ENCODE measurements at regions not wholly inside any gene's neighbourhood (a gene's known extent, or its start where the extent isn't known, plus 50 kb on each side); places are given as distances from the start of the nearest gene placed in this dataset.

DNA sequence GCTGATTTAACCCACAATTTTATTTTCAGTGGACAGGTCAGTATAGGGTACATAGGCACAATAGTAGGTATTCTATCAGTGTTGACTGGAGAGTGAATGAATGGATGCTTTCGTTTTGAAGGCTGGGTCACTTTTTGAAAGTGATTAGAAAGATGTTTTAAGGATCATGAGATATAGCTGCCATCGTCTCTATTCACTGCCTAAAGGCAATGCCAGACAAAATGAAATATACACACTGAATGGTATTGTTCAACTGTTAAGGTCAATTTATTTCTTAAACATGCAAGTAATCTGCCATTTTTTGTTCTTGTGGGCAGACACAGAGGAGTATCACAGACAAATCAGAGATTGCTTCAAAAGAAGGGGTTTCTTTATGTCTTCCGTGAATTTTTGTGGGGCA, 395.3 kb downstream of the VGLL3 start:
- ChIA-PET POLR2A (ENCODE audit: unreplicated experiment) (no interaction called here), CTCF (no interaction called here)
- Histone ChIP-seq H3K9ac (ENCODE audit: low read length) (no peak overlapping the region), H3K4me1 (ENCODE audit: insufficient read depth, low read length) (no peaks in the 10 kb centered on the region), H3K79me2 (ENCODE audit: low read length) (no peaks in the 10 kb centered on the region), H3K9me2 (replicated peaks; ENCODE audit: low read length) (no peaks in the 10 kb centered on the region), H4K20me1 (ENCODE audit: low read length) (no peaks in the 10 kb centered on the region), H3K4me3 (ENCODE audit: low read length) (no peak overlapping the region), H2AFZ (ENCODE audit: low read length) (no peak overlapping the region), H3F3A (ENCODE audit: low read length, unreplicated experiment) (no peaks in the 10 kb centered on the region), H3K27ac (ENCODE audit: low read length) (no peak overlapping the region), H3K9me3 (ENCODE audit: low read length) (no peaks in the 10 kb centered on the region), H3K27me3 (ENCODE audit: low read length) (no peaks in the 10 kb centered on the region), H3K36me3 (ENCODE audit: low read depth, low read length) (no peaks in the 10 kb centered on the region), H3K4me2 (ENCODE audit: low read length) (no peak overlapping the region)
- TF ChIP-seq EZH2phosphoT487 (IDR thresholded peaks at IDR 0.05; ENCODE audit: borderline replicate concordance, low read length) (no peak), EZH2 (IDR thresholded peaks at IDR 0.05; ENCODE audit: low read length, unreplicated experiment) (no peak)
- TF ChIP-seq, protein P1, sequence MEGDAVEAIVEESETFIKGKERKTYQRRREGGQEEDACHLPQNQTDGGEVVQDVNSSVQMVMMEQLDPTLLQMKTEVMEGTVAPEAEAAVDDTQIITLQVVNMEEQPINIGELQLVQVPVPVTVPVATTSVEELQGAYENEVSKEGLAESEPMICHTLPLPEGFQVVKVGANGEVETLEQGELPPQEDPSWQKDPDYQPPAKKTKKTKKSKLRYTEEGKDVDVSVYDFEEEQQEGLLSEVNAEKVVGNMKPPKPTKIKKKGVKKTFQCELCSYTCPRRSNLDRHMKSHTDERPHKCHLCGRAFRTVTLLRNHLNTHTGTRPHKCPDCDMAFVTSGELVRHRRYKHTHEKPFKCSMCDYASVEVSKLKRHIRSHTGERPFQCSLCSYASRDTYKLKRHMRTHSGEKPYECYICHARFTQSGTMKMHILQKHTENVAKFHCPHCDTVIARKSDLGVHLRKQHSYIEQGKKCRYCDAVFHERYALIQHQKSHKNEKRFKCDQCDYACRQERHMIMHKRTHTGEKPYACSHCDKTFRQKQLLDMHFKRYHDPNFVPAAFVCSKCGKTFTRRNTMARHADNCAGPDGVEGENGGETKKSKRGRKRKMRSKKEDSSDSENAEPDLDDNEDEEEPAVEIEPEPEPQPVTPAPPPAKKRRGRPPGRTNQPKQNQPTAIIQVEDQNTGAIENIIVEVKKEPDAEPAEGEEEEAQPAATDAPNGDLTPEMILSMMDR (conservative IDR thresholded peaks at IDR 0.05; ENCODE audit: low read depth, low read length) = no peak
- no peak for ATAC-seq
- no TSS peak for BruUV-seq (replicated peaks)
- intact Hi-C loops (cut with micrococcal nuclease) = no loop called here
- DNase-seq = no peak

DNA sequence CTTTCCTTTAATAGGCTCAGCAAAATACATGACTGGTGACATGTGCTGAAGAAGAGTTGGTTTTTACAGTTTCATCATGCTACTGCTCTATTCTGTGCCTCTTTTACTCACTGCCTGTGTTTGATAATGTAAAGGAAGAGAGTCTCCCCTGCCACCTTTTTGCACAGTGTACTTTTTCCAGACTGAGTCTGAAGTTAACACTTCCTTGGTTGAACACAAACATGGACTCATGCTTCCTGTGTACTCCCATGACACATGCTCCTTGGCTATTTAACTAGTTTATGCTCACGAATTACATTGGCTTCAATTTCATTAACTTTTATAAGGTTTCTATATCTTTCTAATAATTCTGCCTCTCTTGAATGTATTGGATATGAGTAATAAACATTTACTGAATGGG, 396.1 kb downstream of the VGLL3 start:
- Histone ChIP-seq H3K79me2 (ENCODE audit: low read length) (no peaks in the 10 kb centered on the region), H3K4me2 (ENCODE audit: low read length) (no peak overlapping the region), H3K9me2 (replicated peaks; ENCODE audit: low read length) (no peaks in the 10 kb centered on the region), H3K27ac (ENCODE audit: low read length) (no peak overlapping the region), H4K20me1 (ENCODE audit: low read length) (no peaks in the 10 kb centered on the region), H3K9me3 (ENCODE audit: low read length) (no peaks in the 10 kb centered on the region), H3F3A (ENCODE audit: low read length, unreplicated experiment) (no peaks in the 10 kb centered on the region), H3K4me3 (ENCODE audit: low read length) (no peak overlapping the region), H3K4me1 (ENCODE audit: insufficient read depth, low read length) (no peaks in the 10 kb centered on the region), H3K36me3 (ENCODE audit: low read depth, low read length) (no peaks in the 10 kb centered on the region), H2AFZ (ENCODE audit: low read length) (no peak overlapping the region), H3K27me3 (ENCODE audit: low read length) (no peaks in the 10 kb centered on the region), H3K9ac (ENCODE audit: low read length) (no peak overlapping the region)
- TF ChIP-seq EZH2phosphoT487 (IDR thresholded peaks at IDR 0.05; ENCODE audit: borderline replicate concordance, low read length) (no peak), EZH2 (IDR thresholded peaks at IDR 0.05; ENCODE audit: low read length, unreplicated experiment) (no peak)
- TF ChIP-seq, protein P1 (conservative IDR thresholded peaks at IDR 0.05; ENCODE audit: low read depth, low read length) = no peak
- peak; percentile 21 for DNase-seq
- peak; percentile 97 for ATAC-seq
- no TSS peak for BruUV-seq (replicated peaks)
- ChIA-PET CTCF (no interaction called here), POLR2A (ENCODE audit: unreplicated experiment) (no interaction called here)
- intact Hi-C loops (cut with micrococcal nuclease) = no loop called here

DNA sequence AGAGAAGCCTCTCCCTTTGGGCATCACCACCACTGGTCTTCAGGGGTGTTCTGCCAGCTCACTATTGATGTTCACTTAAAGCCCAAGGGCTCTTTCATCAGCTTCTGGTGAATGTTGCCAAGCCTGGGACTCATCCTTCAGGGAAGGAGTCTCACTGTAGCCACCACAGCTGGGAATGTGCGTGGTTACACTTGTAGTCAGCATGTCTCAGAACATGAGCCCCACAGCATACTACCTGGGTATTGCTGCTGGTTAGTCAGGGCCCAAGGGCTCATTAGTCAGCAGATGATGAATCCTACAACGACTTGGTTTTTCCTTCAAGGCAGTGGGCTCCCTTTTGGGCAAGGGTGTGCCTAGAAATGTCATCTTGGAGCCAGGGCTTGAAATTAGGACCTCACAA, 412.9 kb downstream of the VGLL3 start:
- BruUV-seq (replicated peaks) = no TSS peak
- intact Hi-C loops (cut with micrococcal nuclease) = no loop called here
- POLR2A ChIA-PET (ENCODE audit: unreplicated experiment) = no interaction called here

More for the DNA sequence above, 412.9 kb downstream of the VGLL3 start:
- Histone ChIP-seq H3K27me3 (ENCODE audit: low read length) (no peaks in the 10 kb centered on the region), H3K9ac (ENCODE audit: low read length) (no peak overlapping the region), H3K4me1 (ENCODE audit: insufficient read depth, low read length) (no peaks in the 10 kb centered on the region), H2AFZ (ENCODE audit: low read length) (no peak overlapping the region), H3K4me2 (ENCODE audit: low read length) (no peak overlapping the region), H3K79me2 (ENCODE audit: low read length) (no peaks in the 10 kb centered on the region), H3K36me3 (ENCODE audit: low read depth, low read length) (no peaks in the 10 kb centered on the region), H3K9me2 (replicated peaks; ENCODE audit: low read length) (no peaks in the 10 kb centered on the region), H3K4me3 (ENCODE audit: low read length) (no peak overlapping the region), H3K9me3 (ENCODE audit: low read length) (no peaks in the 10 kb centered on the region), H3F3A (ENCODE audit: low read length, unreplicated experiment) (no peaks in the 10 kb centered on the region), H4K20me1 (ENCODE audit: low read length) (no peaks in the 10 kb centered on the region), H3K27ac (ENCODE audit: low read length) (no peak overlapping the region)
- peak; percentile 43; the same call in 1 of the 2 replicates for ATAC-seq
- DNase-seq = peak; percentile 47
- CTCF ChIA-PET = no interaction called here
- TF ChIP-seq, protein P1 (conservative IDR thresholded peaks at IDR 0.05; ENCODE audit: low read depth, low read length) = no peak
- TF ChIP-seq EZH2phosphoT487 (IDR thresholded peaks at IDR 0.05; ENCODE audit: borderline replicate concordance, low read length) (no peak), EZH2 (IDR thresholded peaks at IDR 0.05; ENCODE audit: low read length, unreplicated experiment) (no peak)
